RCC 7860 (cell line): ENCODE measurements at regions not wholly inside any gene's neighbourhood (a gene's known extent, or its start where the extent isn't known, plus 50 kb on each side); places are given as distances from the start of the nearest gene placed in this dataset.

Experiments used
- DNase-seq: peaks from one replicate; pipeline ENCODE4 v3.0.0-alpha.2; 2015; ENCODE audit warnings: low spot score
- FAIRE-seq: peaks from 2 replicates; lab custom pipeline; 2012; peaks lifted over from hg19 to GRCh38; lab: Jason Lieb, UNC

- no peak for DNase-seq
Measured at GRCh38 chr3:41018855-41019254, 180.4 kb upstream of the CTNNB1 start.

GRCh38 chr3:41024031-41024836 lies 175.1 kb upstream of the CTNNB1 start:
- FAIRE-seq, result no peak
- no peak for DNase-seq

More at GRCh38 chr3:41018855-41019254, 180.4 kb upstream of the CTNNB1 start:
- no peak for FAIRE-seq

- no peak for FAIRE-seq
- DNase-seq, result peak; percentile 9
Measured at GRCh38 chr3:41026394-41027177, 172.7 kb upstream of the CTNNB1 start.

- no peak for FAIRE-seq
Measured at GRCh38 chr3:41029356-41029755, 169.9 kb upstream of the CTNNB1 start.

GRCh38 chr3:41030220-41030619 lies 169.1 kb upstream of the CTNNB1 start:
- DNase-seq, result no peak
- no peak for FAIRE-seq

More at GRCh38 chr3:41029356-41029755, 169.9 kb upstream of the CTNNB1 start:
- no peak for DNase-seq

- FAIRE-seq (no peak), DNase-seq (no peak)
Measured at GRCh38 chr3:41031401-41031800, 167.9 kb upstream of the CTNNB1 start.

GRCh38 chr3:41033956-41034519 lies 165.3 kb upstream of the CTNNB1 start:
- no peak for FAIRE-seq
- no peak for DNase-seq

GRCh38 chr3:41035456-41036022 lies 163.8 kb upstream of the CTNNB1 start:
- no peak for DNase-seq

GRCh38 chr3:41037651-41038334 lies 161.5 kb upstream of the CTNNB1 start:
- no peak for DNase-seq
- no peak for FAIRE-seq

More at GRCh38 chr3:41035456-41036022, 163.8 kb upstream of the CTNNB1 start:
- FAIRE-seq, result no peak

- DNase-seq (no peak), FAIRE-seq (no peak)
Measured at GRCh38 chr3:41040256-41040655, 159.0 kb upstream of the CTNNB1 start.

GRCh38 chr3:41041462-41041861 lies 157.8 kb upstream of the CTNNB1 start:
- FAIRE-seq, result no peak
- DNase-seq, result no peak

GRCh38 chr3:41041899-41042298 lies 157.4 kb upstream of the CTNNB1 start:
- no peak for FAIRE-seq
- no peak for DNase-seq

GRCh38 chr3:41044523-41044922 lies 154.8 kb upstream of the CTNNB1 start:
- FAIRE-seq (no peak), DNase-seq (no peak)

GRCh38 chr3:41045491-41045890 lies 153.8 kb upstream of the CTNNB1 start:
- DNase-seq (no peak), FAIRE-seq (no peak)

GRCh38 chr3:41050144-41050543 lies 149.2 kb upstream of the CTNNB1 start:
- FAIRE-seq, result no peak
- no peak for DNase-seq

GRCh38 chr3:41053220-41053619 lies 146.1 kb upstream of the CTNNB1 start:
- no peak for DNase-seq
- FAIRE-seq, result no peak

GRCh38 chr3:41060106-41060505 lies 139.2 kb upstream of the CTNNB1 start:
- DNase-seq (no peak), FAIRE-seq (no peak)

- DNase-seq, result no peak
- no peak for FAIRE-seq
Measured at GRCh38 chr3:41064070-41064469, 135.2 kb upstream of the CTNNB1 start.

- FAIRE-seq (no peak), DNase-seq (no peak)
Measured at GRCh38 chr3:41064526-41064925, 134.8 kb upstream of the CTNNB1 start.

GRCh38 chr3:41065340-41065739 lies 134.0 kb upstream of the CTNNB1 start:
- FAIRE-seq (no peak), DNase-seq (no peak)

GRCh38 chr3:41073190-41073589 lies 126.1 kb upstream of the CTNNB1 start:
- FAIRE-seq, result no peak
- DNase-seq, result no peak
